ENCODE measurements at regions not wholly inside any gene's neighbourhood (a gene's known extent, or its start where the extent isn't known, plus 50 kb on each side); places are given as distances from the start of the nearest gene placed in this dataset.

- H2AFZ ChIP-seq (ENCODE audit: low read depth, low read length), result no peak overlapping the region
- H3K27ac ChIP-seq (ENCODE audit: insufficient read depth, low read depth, low read length), result no peak overlapping the region
- no peaks in the 10 kb centered on the region for H4K20me1 ChIP-seq (replicated peaks; ENCODE audit: control insufficient read depth, extremely low read depth, insufficient read depth, low read length)
- BruUV-seq (replicated peaks), result no TSS peak
- no peak overlapping the region for H3K4me2 ChIP-seq (ENCODE audit: insufficient read depth, low read length)
- intact Hi-C loops (cut with micrococcal nuclease) (no loop called here), dilution Hi-C loops (cut with MboI; ENCODE audit: extremely low pct_ligation_motif_present, low sequenced_read_pairs) (no loop called here)
- TF ChIP-seq POLR2AphosphoS5 (IDR thresholded peaks at IDR 0.05; ENCODE audit: insufficient read depth, low read depth, low read length) (no peak), POLR2A (IDR thresholded peaks at IDR 0.05; ENCODE audit: low read depth, low read length) (no peak), MAX (IDR thresholded peaks at IDR 0.05; ENCODE audit: insufficient read depth, insufficient read length) (no peak), MYC (IDR thresholded peaks at IDR 0.05; ENCODE audit: low read depth, low read length) (no peak)
- no peaks in the 10 kb centered on the region for H3K27me3 ChIP-seq (ENCODE audit: control insufficient read depth in 2 of 2, insufficient read depth in 2 of 2, low read length in 2 of 2)
- no peak overlapping the region for H3K9ac ChIP-seq (replicated peaks; ENCODE audit: extremely low read depth, insufficient read depth, low read length)
- no peaks in the 10 kb centered on the region for H3K9me1 ChIP-seq (replicated peaks; ENCODE audit: control insufficient read depth, extremely low read depth, insufficient read depth, low read length)
- no peaks in the 10 kb centered on the region for H3K36me3 ChIP-seq (ENCODE audit: control insufficient read depth in 2 of 2, extremely low read depth in 1 of 2, insufficient read depth in 2 of 2, low read length in 2 of 2)
- no peaks in the 10 kb centered on the region for H3K79me2 ChIP-seq (ENCODE audit: control insufficient read depth, insufficient read depth, low read length)
- CTCF ChIA-PET, result no interaction called here
- no peak overlapping the region for H3K4me3 ChIP-seq (replicated peaks in 1 of 3; ENCODE audit: insufficient read depth in 1 of 3, low read depth in 1 of 3, low read length in 3 of 3)
- no peaks in the 10 kb centered on the region for H3K4me1 ChIP-seq (ENCODE audit: control insufficient read depth, extremely low read depth, insufficient read depth, low read length)
- DNase-seq (ENCODE audit: low read depth, low spot score) (no peak), FAIRE-seq (no peak)
- POLR2A ChIA-PET, result no interaction called here
- H3K9me3 ChIP-seq (replicated peaks; ENCODE audit: control insufficient read depth, insufficient read depth, low read length), result no peaks in the 10 kb centered on the region
These were observed 196.0 kb upstream of the CPHXL start for GRCh38 chr16:75922250-75922649.

GRCh38 chr16:75924397-75924796 lies 198.1 kb upstream of the CPHXL start:
- DNase-seq (ENCODE audit: low read depth, low spot score), result no peak
- no peak overlapping the region for H3K4me2 ChIP-seq (ENCODE audit: insufficient read depth, low read length)
- no peak for FAIRE-seq
- H3K9ac ChIP-seq (replicated peaks; ENCODE audit: extremely low read depth, insufficient read depth, low read length), result no peak overlapping the region
- no peaks in the 10 kb centered on the region for H3K9me1 ChIP-seq (replicated peaks; ENCODE audit: control insufficient read depth, extremely low read depth, insufficient read depth, low read length)
- H3K27me3 ChIP-seq (ENCODE audit: control insufficient read depth in 2 of 2, insufficient read depth in 2 of 2, low read length in 2 of 2), result no peaks in the 10 kb centered on the region
- no peaks in the 10 kb centered on the region for H3K79me2 ChIP-seq (ENCODE audit: control insufficient read depth, insufficient read depth, low read length)
- H3K4me1 ChIP-seq (ENCODE audit: control insufficient read depth, extremely low read depth, insufficient read depth, low read length), result no peaks in the 10 kb centered on the region
- H3K9me3 ChIP-seq (replicated peaks; ENCODE audit: control insufficient read depth, insufficient read depth, low read length), result no peaks in the 10 kb centered on the region
- H4K20me1 ChIP-seq (replicated peaks; ENCODE audit: control insufficient read depth, extremely low read depth, insufficient read depth, low read length), result no peaks in the 10 kb centered on the region
- no TSS peak for BruUV-seq (replicated peaks)
- H3K27ac ChIP-seq (ENCODE audit: insufficient read depth, low read depth, low read length), result no peak overlapping the region
- no peak overlapping the region for H3K4me3 ChIP-seq (replicated peaks in 1 of 3; ENCODE audit: insufficient read depth in 1 of 3, low read depth in 1 of 3, low read length in 3 of 3)
- no peak overlapping the region for H2AFZ ChIP-seq (ENCODE audit: low read depth, low read length)
- intact Hi-C loops (cut with micrococcal nuclease) (no loop called here), dilution Hi-C loops (cut with MboI; ENCODE audit: extremely low pct_ligation_motif_present, low sequenced_read_pairs) (no loop called here)
- TF ChIP-seq EZH2 (IDR thresholded peaks at IDR 0.05; ENCODE audit: borderline replicate concordance, low read depth, low read length, severe bottlenecking), result no peak
- TF ChIP-seq CTCF (IDR thresholded peaks at IDR 0.05; ENCODE audit: extremely low read depth in 1 of 2, insufficient read depth in 1 of 2, low read depth in 1 of 2, low read length in 2 of 2), result no peak
- TF ChIP-seq POLR2AphosphoS5 (IDR thresholded peaks at IDR 0.05; ENCODE audit: insufficient read depth, low read depth, low read length), result no peak
- no peak for TF ChIP-seq MYC (IDR thresholded peaks at IDR 0.05; ENCODE audit: low read depth, low read length)
- no peak for TF ChIP-seq FOS (IDR thresholded peaks at IDR 0.05; ENCODE audit: borderline replicate concordance, insufficient read depth, low read length)
- TF ChIP-seq MAX (IDR thresholded peaks at IDR 0.05; ENCODE audit: insufficient read depth, insufficient read length), result no peak
- TF ChIP-seq POLR2A (IDR thresholded peaks at IDR 0.05; ENCODE audit: low read depth, low read length), result no peak
- no peak for TF ChIP-seq JUN (IDR thresholded peaks at IDR 0.05; ENCODE audit: borderline replicate concordance, insufficient read depth, insufficient read length, low read depth)
- no peak for TF ChIP-seq GATA2 (IDR thresholded peaks at IDR 0.05; ENCODE audit: insufficient read depth, insufficient read length, low read depth, low read length)
- ChIA-PET POLR2A (no interaction called here), CTCF (no interaction called here)
- H3K36me3 ChIP-seq (ENCODE audit: control insufficient read depth in 2 of 2, extremely low read depth in 1 of 2, insufficient read depth in 2 of 2, low read length in 2 of 2), result no peaks in the 10 kb centered on the region

All from endothelial cell of umbilical vein (primary cell).